GM23338 (cell line): ENCODE measurements at regions not wholly inside any gene's neighbourhood (a gene's known extent, or its start where the extent isn't known, plus 50 kb on each side); places are given as distances from the start of the nearest gene placed in this dataset.

ENCODE experiments used
- ATAC-seq: fragments of 200-7000 bp; cut with Tn5 transposase; 3 replicates; pipeline ENCODE4 v1.9.1; 2020
- DNase-seq: peaks from one replicate; pipeline ENCODE4 v3.0.0-alpha.2; 2015; ENCODE audit warnings: low spot score
- H2AFZ ChIP-seq: fragments of 200-600 bp; sonication (generic); 2 replicates; pipeline ENCODE4 v1.8.0; 2016; ENCODE audit warnings: antibody characterized with exemption, mild to moderate bottlenecking, moderate library complexity
- H3F3A ChIP-seq: fragments of 200-600 bp; sonication (generic); replicated peaks from 2 replicates; pipeline ENCODE4 v1.8.0; 2017; ENCODE audit warnings: antibody characterized with exemption, mixed run types, low read depth
- H3K27ac ChIP-seq: fragments of 200-600 bp; sonication (generic); 2 replicates; pipeline ENCODE4 v1.6.1; 2016; ENCODE audit warnings: low read depth
- H3K27me3 ChIP-seq: fragments of 200-600 bp; sonication (generic); 2 replicates; pipeline ENCODE4 v1.8.0; 2016; ENCODE audit warnings: mild to moderate bottlenecking, mixed run types, moderate library complexity; ENCODE audit not compliant: insufficient read depth
- H3K36me3 ChIP-seq: fragments of 200-600 bp; sonication (generic); 2 replicates; pipeline ENCODE4 v1.8.0; 2016; ENCODE audit warnings: mild to moderate bottlenecking; ENCODE audit not compliant: insufficient read depth
- H3K4me1 ChIP-seq: fragments of 200-600 bp; sonication (generic); 2 replicates; pipeline ENCODE4 v1.8.0; 2016; ENCODE audit warnings: mild to moderate bottlenecking, moderate library complexity; ENCODE audit not compliant: insufficient read depth
- H3K4me2 ChIP-seq: fragments of 200-600 bp; sonication (generic); 2 replicates; pipeline ENCODE4 v1.7.1; 2017; ENCODE audit warnings: mixed run types
- H3K4me3 ChIP-seq: fragments of 200-600 bp; sonication (generic); 2 replicates; pipeline ENCODE4 v1.6.1; 2016; ENCODE audit warnings: mixed run types
- H3K79me2 ChIP-seq: fragments of 200-600 bp; sonication (generic); replicated peaks from 2 replicates; pipeline ENCODE4 v1.8.0; 2017; ENCODE audit warnings: mild to moderate bottlenecking; ENCODE audit not compliant: insufficient read depth
- H3K9me2 ChIP-seq: fragments of 200-600 bp; sonication (generic); 2 replicates; pipeline ENCODE4 v1.8.0; 2017; ENCODE audit not compliant: insufficient read depth
- H4K20me1 ChIP-seq: fragments of 200-600 bp; sonication (generic); replicated peaks from 2 replicates; pipeline ENCODE4 v1.8.0; 2017; ENCODE audit warnings: mild to moderate bottlenecking; ENCODE audit not compliant: insufficient read depth
- H3K27ac Mint-ChIP-seq: 2 replicates; pipeline ENCODE4 v1.8.0; 2020; ENCODE audit warnings: inconsistent platforms, mild to moderate bottlenecking, moderate library complexity, mixed read lengths
- H3K27me3 Mint-ChIP-seq: 3 replicates; pipeline ENCODE4 v1.8.0; 2022; ENCODE audit warnings: low read depth, mild to moderate bottlenecking, moderate library complexity, mixed read lengths, inconsistent platforms; ENCODE audit not compliant: insufficient read depth, poor library complexity
- H3K36me3 Mint-ChIP-seq: 3 replicates; pipeline ENCODE4 v1.8.0; 2021; ENCODE audit warnings: low read depth, mild to moderate bottlenecking, inconsistent platforms, moderate library complexity, mixed read lengths
- H3K4me1 Mint-ChIP-seq: 3 replicates; pipeline ENCODE4 v1.8.0; 2020; ENCODE audit warnings: mild to moderate bottlenecking, inconsistent platforms, mixed read lengths
- H3K4me3 Mint-ChIP-seq: 3 replicates; pipeline ENCODE4 v1.8.0; 2021; ENCODE audit warnings: moderate library complexity, mild to moderate bottlenecking, inconsistent platforms, mixed read lengths
- H3K9me3 Mint-ChIP-seq: 3 replicates; pipeline ENCODE4 v1.8.0; 2020; ENCODE audit warnings: moderate library complexity, mild to moderate bottlenecking, inconsistent platforms, mixed read lengths
- CREB1 ChIP-seq: fragments of 250-450 bp; sonication (Bioruptor Pico); IDR thresholded peaks from 2 replicates; pipeline ENCODE4 v1.5.0; 2020; ENCODE audit warnings: low read depth, mild to moderate bottlenecking, moderate library complexity
- CTCF ChIP-seq, 2 experiments: fragments of 200-600 bp in 1 of 2; sonication (generic) in 1 of 2; conservative IDR thresholded peaks; 2 replicates each; pipeline versions ENCODE4 v1.5.1 to v1.6.1; 2016 to 2017; ENCODE audit warnings: antibody characterized with exemption in 2 of 2, low read depth in 2 of 2, mild to moderate bottlenecking in 2 of 2, moderate library complexity in 1 of 2
- EZH2 ChIP-seq: fragments of 200-600 bp; sonication (generic); IDR thresholded peaks from one replicate; pipeline ENCODE4 v1.8.0; 2017; ENCODE audit warnings: antibody characterized with exemption, mild to moderate bottlenecking, low read depth; ENCODE audit not compliant: unreplicated experiment
- JUNB ChIP-seq: IDR thresholded peaks from one replicate; pipeline ENCODE4 v1.6.1; 2016; ENCODE audit warnings: antibody characterized with exemption; ENCODE audit not compliant: unreplicated experiment
- NANOG ChIP-seq: IDR thresholded peaks from 2 replicates; pipeline ENCODE4 v1.6.1; 2016; ENCODE audit warnings: antibody characterized with exemption, borderline replicate concordance
- ZNF331 ChIP-seq: fragments of 250-450 bp; sonication (Bioruptor Pico); IDR thresholded peaks from 2 replicates; pipeline ENCODE4 v1.5.0; 2020; ENCODE audit warnings: low read depth, mild to moderate bottlenecking, moderate library complexity

GRCh38 chr3:139185527-139185926 lies 140.8 kb upstream of the PRR23C start (continued):
- TF ChIP-seq ZNF331 (CRISPR knock-in tag) (no peak), JUNB (no peak), EZH2 (no peak)

- no peaks in the 10 kb centered on the region for H3K36me3 Mint-ChIP-seq
- no peaks in the 10 kb centered on the region for H3K79me2 ChIP-seq
- H3K4me3 Mint-ChIP-seq, result no peak overlapping the region
- no peaks in the 10 kb centered on the region for H4K20me1 ChIP-seq
- H3K36me3 ChIP-seq, result no peaks in the 10 kb centered on the region
- H2AFZ ChIP-seq, result no peak overlapping the region
- no peaks in the 10 kb centered on the region for H3K27me3 ChIP-seq
- no peaks in the 10 kb centered on the region for H3F3A ChIP-seq
- H3K4me3 ChIP-seq, result no peak overlapping the region
- H3K27ac ChIP-seq, result no peak overlapping the region
- TF ChIP-seq CTCF (conservative IDR thresholded peaks at IDR 0.05; ENCODE audit: low read depth in 2 of 2) (no peak), CREB1 (CRISPR knock-in tag) (no peak)
- peaks cover 10% of the 10 kb centered on the region; the same call in 1 of the 2 replicates for H3K9me2 ChIP-seq
- peaks cover 8% of the 10 kb centered on the region for H3K9me3 Mint-ChIP-seq
- no peaks in the 10 kb centered on the region for H3K4me1 ChIP-seq
- H3K4me1 Mint-ChIP-seq, result peaks cover 5% of the 10 kb centered on the region; the same call in 2 of the 3 replicates
- no peak for ATAC-seq
- peaks cover 3% of the 10 kb centered on the region for H3K27me3 Mint-ChIP-seq
- no peak for DNase-seq
- H3K4me2 ChIP-seq, result no peak overlapping the region
- H3K27ac Mint-ChIP-seq, result no peak overlapping the region
Measured at GRCh38 chr3:139187154-139187553, 142.5 kb upstream of the PRR23C start.

- H3K27ac ChIP-seq, result no peak overlapping the region
- H3F3A ChIP-seq, result no peaks in the 10 kb centered on the region
- no peak overlapping the region for H3K4me2 ChIP-seq
- H3K9me2 ChIP-seq, result peaks cover 10% of the 10 kb centered on the region; the same call in 1 of the 2 replicates
- Mint-ChIP-seq H3K27ac (no peak overlapping the region), H3K27me3 (peaks cover 3% of the 10 kb centered on the region), H3K9me3 (peaks cover 8% of the 10 kb centered on the region), H3K4me3 (no peak overlapping the region), H3K36me3 (no peaks in the 10 kb centered on the region), H3K4me1 (peaks cover 5% of the 10 kb centered on the region; the same call in 2 of the 3 replicates)
- H3K4me1 ChIP-seq, result no peaks in the 10 kb centered on the region
- no peak for TF ChIP-seq NANOG
- TF ChIP-seq CTCF (conservative IDR thresholded peaks at IDR 0.05; ENCODE audit: low read depth in 2 of 2), result peak in 1 of 2 experiments; percentile 34; a peak in 2 of 4 replicates
- peak; percentile 32 for ATAC-seq
- H2AFZ ChIP-seq, result no peak overlapping the region
- no peaks in the 10 kb centered on the region for H3K27me3 ChIP-seq
- no peaks in the 10 kb centered on the region for H4K20me1 ChIP-seq
- H3K36me3 ChIP-seq, result no peaks in the 10 kb centered on the region
- DNase-seq, result peak; percentile 8
- no peaks in the 10 kb centered on the region for H3K79me2 ChIP-seq
- no peak overlapping the region for H3K4me3 ChIP-seq
Measured at GRCh38 chr3:139187648-139188047, 143.0 kb upstream of the PRR23C start.
